ENCODE measurements at regions not wholly inside any gene's neighbourhood (a gene's known extent, or its start where the extent isn't known, plus 50 kb on each side); places are given as distances from the start of the nearest gene placed in this dataset.

- TF ChIP-seq CTCF (IDR thresholded peaks at IDR 0.05), result no peak
- no peak for TF ChIP-seq ZFX (IDR thresholded peaks at IDR 0.05; ENCODE audit: borderline replicate concordance)
Measured at GRCh38 chr18:24991141-24992060, 360.6 kb downstream of the ZNF521 start.

Data from 22Rv1 (cell line).